Mesothelial cell of epicardium (in vitro differentiated cells): ENCODE measurements at regions not wholly inside any gene's neighbourhood (a gene's known extent, or its start where the extent isn't known, plus 50 kb on each side); places are given as distances from the start of the nearest gene placed in this dataset.

ENCODE experiments used
- DNase-seq, 2 experiments: peaks; one replicate each; pipeline ENCODE4 v3.0.0; 2021; ENCODE audit warnings: low spot score in 2 of 2; ENCODE audit not compliant: unreplicated experiment in 2 of 2
- H3K27ac Mint-ChIP-seq: 2 replicates; pipeline ENCODE4 v1.8.0; 2021; ENCODE audit warnings: mixed read lengths
- H3K27me3 Mint-ChIP-seq: 2 replicates; pipeline ENCODE4 v1.8.0; 2021; ENCODE audit warnings: low read depth, mixed read lengths
- H3K36me3 Mint-ChIP-seq: 2 replicates; pipeline ENCODE4 v1.8.0; 2021; ENCODE audit warnings: mixed read lengths
- H3K4me1 Mint-ChIP-seq: 2 replicates; pipeline ENCODE4 v1.8.0; 2021; ENCODE audit warnings: mixed read lengths
- H3K4me3 Mint-ChIP-seq: 2 replicates; pipeline ENCODE4 v1.8.0; 2021; ENCODE audit warnings: mild to moderate bottlenecking, moderate library complexity, mixed read lengths
- H3K9me3 Mint-ChIP-seq: 2 replicates; pipeline ENCODE4 v1.8.0; 2021; ENCODE audit warnings: mixed read lengths
- TF ChIP-seq, protein P1 (sequence below): fragments of 200-600 bp; sonication (generic); IDR thresholded peaks from one replicate; pipeline ENCODE4 v1.5.0; 2021; ENCODE audit warnings: antibody characterized with exemption; ENCODE audit not compliant: unreplicated experiment

DNA sequence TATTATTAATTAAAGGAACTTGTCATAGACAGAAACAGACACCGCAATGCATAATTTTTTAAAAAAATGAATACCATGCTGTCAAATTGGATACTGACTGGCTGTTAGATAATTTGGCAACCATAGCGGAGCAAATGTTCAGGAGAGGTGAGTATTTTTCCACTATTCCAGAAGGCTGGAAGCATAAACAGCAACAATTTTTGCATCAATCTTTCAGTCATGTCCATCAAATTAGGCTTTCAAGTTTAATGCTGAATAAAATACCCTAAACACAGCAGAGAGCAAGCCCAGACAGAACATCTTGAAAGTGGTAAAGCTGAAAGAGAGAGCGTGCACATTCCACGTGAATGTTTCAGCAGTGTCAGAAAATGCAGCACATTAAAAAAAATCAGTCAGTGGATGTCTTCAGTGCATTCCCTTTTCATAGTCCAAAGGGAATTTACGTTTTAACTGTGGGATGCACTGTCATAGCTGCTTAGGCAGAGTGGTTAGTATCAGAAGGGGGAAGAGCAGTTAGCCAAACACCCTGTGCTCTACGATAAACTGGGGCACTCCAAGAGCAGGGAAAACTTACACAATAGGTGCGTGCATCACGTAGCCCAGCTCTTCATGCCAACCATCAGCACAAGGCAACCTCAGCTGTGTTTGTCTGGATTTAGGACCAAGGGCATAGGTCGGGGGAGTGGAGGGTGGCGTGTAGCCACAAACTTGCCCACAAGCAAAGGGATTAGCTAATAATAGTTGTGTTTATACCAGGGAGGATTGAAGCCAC lies 116.2 kb upstream of the STMND1 start:
- H3K36me3 Mint-ChIP-seq = peaks cover 10% of the 10 kb centered on the region
- H3K27ac Mint-ChIP-seq = no peak overlapping the region
- DNase-seq = no peak
- H3K4me1 Mint-ChIP-seq = peaks cover 9% of the 10 kb centered on the region
- TF ChIP-seq, protein P1, sequence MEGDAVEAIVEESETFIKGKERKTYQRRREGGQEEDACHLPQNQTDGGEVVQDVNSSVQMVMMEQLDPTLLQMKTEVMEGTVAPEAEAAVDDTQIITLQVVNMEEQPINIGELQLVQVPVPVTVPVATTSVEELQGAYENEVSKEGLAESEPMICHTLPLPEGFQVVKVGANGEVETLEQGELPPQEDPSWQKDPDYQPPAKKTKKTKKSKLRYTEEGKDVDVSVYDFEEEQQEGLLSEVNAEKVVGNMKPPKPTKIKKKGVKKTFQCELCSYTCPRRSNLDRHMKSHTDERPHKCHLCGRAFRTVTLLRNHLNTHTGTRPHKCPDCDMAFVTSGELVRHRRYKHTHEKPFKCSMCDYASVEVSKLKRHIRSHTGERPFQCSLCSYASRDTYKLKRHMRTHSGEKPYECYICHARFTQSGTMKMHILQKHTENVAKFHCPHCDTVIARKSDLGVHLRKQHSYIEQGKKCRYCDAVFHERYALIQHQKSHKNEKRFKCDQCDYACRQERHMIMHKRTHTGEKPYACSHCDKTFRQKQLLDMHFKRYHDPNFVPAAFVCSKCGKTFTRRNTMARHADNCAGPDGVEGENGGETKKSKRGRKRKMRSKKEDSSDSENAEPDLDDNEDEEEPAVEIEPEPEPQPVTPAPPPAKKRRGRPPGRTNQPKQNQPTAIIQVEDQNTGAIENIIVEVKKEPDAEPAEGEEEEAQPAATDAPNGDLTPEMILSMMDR = no peak
- H3K27me3 Mint-ChIP-seq = peaks cover 5% of the 10 kb centered on the region
- H3K4me3 Mint-ChIP-seq = no peak overlapping the region
- peaks cover 15% of the 10 kb centered on the region for H3K9me3 Mint-ChIP-seq

DNA sequence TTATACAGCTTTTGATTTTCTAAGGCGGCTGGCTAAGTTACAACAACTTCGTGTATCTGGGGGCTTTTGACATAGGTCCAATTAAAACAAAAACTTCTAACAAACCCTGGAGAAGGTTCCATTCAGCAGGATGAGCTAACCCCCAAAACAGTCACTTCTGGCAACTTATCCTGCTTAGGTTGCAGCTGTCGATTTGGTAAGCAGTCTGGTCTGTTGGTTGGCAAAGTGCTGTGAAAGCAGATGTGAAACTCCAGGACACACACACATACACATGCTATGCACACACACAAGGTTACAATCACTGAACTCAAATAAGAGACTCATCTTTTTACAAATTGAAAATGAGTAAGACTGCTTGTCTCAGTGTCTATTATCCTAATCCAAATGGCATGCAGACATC lies 119.0 kb upstream of the STMND1 start:
- no peak overlapping the region for H3K27ac Mint-ChIP-seq

DNA sequence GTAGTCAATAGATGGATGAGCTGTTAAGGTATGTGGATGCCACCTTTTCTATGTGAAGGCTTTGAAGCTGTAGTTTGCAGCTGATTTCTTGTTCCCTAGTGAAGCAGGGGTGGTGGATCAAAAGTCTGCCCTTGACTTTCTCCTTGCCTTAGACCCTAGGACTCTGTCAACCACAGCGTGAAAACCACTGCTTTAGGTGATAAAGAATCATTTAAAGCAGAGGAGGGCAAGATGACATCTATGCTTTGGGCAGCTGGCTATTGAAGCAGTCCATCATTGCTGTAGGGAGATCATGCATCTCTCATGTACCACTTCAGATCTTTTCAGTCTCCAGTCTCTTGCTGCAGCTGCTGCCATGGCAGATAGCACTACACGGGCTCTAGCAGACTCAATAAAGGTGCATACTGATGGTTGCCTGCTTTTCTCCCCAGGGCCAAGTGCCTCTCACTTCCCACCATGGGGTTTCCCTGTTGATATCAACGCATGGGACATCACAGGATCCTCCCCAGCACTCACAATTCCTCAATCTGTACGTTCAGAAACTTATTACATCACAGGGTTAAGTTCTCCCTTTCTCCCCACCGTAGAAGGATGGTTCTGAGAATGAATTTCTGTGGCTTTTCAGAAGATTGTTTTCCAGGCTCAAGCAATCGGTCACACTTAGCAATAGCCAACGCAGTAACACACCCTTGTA lies 122.0 kb upstream of the STMND1 start:
- peaks cover 41% of the 10 kb centered on the region for H3K27me3 Mint-ChIP-seq

More for the DNA sequence above, 119.0 kb upstream of the STMND1 start:
- Mint-ChIP-seq H3K4me1 (peaks cover 9% of the 10 kb centered on the region), H3K27me3 (peaks cover 29% of the 10 kb centered on the region), H3K36me3 (peaks cover under 1% of the 10 kb centered on the region), H3K9me3 (peaks cover under 1% of the 10 kb centered on the region), H3K4me3 (no peak overlapping the region)
- TF ChIP-seq, protein P1 = no peak
- no peak for DNase-seq

DNA sequence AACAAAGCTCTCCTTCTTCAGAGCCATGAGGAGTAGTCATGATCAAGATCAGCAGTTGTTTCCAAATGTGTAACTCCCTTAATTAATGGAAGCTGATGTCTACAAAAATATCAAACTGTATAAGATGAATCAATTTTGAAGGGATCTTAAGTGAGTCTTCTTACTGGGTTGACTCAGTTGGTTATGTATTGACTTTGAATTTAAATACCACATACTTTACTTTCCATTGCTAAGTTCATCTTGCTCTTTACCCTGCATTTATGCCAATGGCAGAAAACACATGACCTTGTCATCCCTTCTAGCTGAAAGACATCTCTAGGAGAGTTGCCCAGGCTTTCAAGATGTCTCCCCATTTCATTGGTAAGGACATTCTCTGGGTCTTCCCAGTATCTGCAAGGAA lies 123.2 kb upstream of the STMND1 start:
- no peaks in the 10 kb centered on the region for H3K4me1 Mint-ChIP-seq
- H3K4me3 Mint-ChIP-seq = no peak overlapping the region
- no peaks in the 10 kb centered on the region for H3K36me3 Mint-ChIP-seq
- no peaks in the 10 kb centered on the region for H3K9me3 Mint-ChIP-seq
- DNase-seq = no peak
- no peak overlapping the region for H3K27ac Mint-ChIP-seq
- TF ChIP-seq, protein P1 = no peak
- H3K27me3 Mint-ChIP-seq = peaks cover 44% of the 10 kb centered on the region

More for the DNA sequence above, 122.0 kb upstream of the STMND1 start:
- TF ChIP-seq, protein P1 = no peak
- DNase-seq = no peak
- Mint-ChIP-seq H3K9me3 (no peaks in the 10 kb centered on the region), H3K4me1 (no peaks in the 10 kb centered on the region), H3K36me3 (no peaks in the 10 kb centered on the region), H3K4me3 (no peak overlapping the region), H3K27ac (no peak overlapping the region)

DNA sequence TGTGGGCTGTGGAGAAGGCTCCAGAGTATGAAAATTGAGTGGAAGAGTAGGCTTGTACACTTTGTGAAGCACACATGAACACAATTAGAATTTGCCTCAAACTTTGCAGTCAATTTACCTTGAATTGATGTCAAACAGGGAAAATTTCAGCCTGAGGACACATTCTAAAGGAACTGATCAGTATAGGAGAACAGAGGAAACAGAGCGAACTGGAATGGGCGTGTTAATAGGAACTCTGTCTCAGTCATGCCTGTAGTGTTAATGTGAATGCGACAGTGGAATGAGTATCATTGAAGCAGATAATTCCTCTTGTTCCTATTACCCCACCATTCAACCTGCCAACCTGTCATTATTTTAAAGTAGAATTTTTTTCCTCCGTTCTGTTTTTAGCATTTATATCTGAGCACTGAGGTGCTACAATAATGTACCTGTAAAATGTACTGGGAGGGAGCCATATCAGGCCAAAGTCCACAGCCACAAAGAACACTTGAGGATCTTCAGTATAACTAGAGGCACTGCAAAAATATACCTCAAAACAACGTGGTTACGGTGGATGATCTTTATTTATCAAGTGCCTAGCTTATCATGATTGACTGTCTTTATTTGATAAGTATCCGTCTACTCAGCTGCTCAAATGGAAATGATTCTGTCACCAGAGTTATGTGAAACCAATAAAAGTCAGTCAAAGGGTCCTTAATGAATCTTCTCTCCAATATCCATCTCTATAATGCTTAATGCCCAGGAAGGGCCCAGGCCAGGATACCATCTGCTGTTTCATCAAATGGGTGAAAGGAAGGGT lies 125.3 kb upstream of the STMND1 start:
- Mint-ChIP-seq H3K36me3 (no peaks in the 10 kb centered on the region), H3K27me3 (peaks cover 57% of the 10 kb centered on the region), H3K4me1 (no peaks in the 10 kb centered on the region), H3K27ac (no peak overlapping the region), H3K4me3 (no peak overlapping the region), H3K9me3 (no peaks in the 10 kb centered on the region)
- DNase-seq = no peak
- TF ChIP-seq, protein P1 = no peak
